HG03066 (cell line): ENCODE measurements at regions not wholly inside any gene's neighbourhood (a gene's known extent, or its start where the extent isn't known, plus 50 kb on each side); places are given as distances from the start of the nearest gene placed in this dataset.

ENCODE experiments used
- ATAC-seq: cut with Tn5 transposase; IDR thresholded peaks from one replicate; pipeline ENCODE4 v1.9.1; 2021; ENCODE audit warnings: low read depth; ENCODE audit not compliant: unreplicated experiment

- no peak for ATAC-seq
Measured at GRCh38 chr6:138550346-138550767, 51.1 kb upstream of the NHSL1 start.

GRCh38 chr6:138554146-138554545, 54.9 kb upstream of the NHSL1 start:
- ATAC-seq, result no peak

- ATAC-seq, result no peak
Measured at GRCh38 chr6:138555421-138555988, 56.2 kb upstream of the NHSL1 start.

GRCh38 chr6:138557147-138557546, 57.9 kb upstream of the NHSL1 start:
- ATAC-seq, result no peak

- no peak for ATAC-seq
Measured at GRCh38 chr6:138559143-138559542, 59.8 kb upstream of the NHSL1 start.

- no peak for ATAC-seq
Measured at GRCh38 chr6:138560130-138560860, 61.0 kb upstream of the NHSL1 start.

- no peak for ATAC-seq
Measured at GRCh38 chr6:138562691-138563090, 63.4 kb upstream of the NHSL1 start.

GRCh38 chr6:138563231-138563630, 63.9 kb upstream of the NHSL1 start:
- ATAC-seq, result no peak

- ATAC-seq, result no peak
Measured at GRCh38 chr6:138563650-138564049, 64.4 kb upstream of the NHSL1 start.

GRCh38 chr6:138564170-138564721, 65.0 kb upstream of the NHSL1 start:
- ATAC-seq, result no peak

GRCh38 chr6:138567052-138567451, 67.8 kb upstream of the NHSL1 start:
- ATAC-seq, result no peak

- ATAC-seq, result no peak
Measured at GRCh38 chr6:138568997-138569396, 69.7 kb upstream of the NHSL1 start.

GRCh38 chr6:138569554-138569953, 70.3 kb upstream of the NHSL1 start:
- ATAC-seq, result no peak

- no peak for ATAC-seq
Measured at GRCh38 chr6:138569970-138570724, 70.9 kb upstream of the NHSL1 start.

- no peak for ATAC-seq
Measured at GRCh38 chr6:138570725-138571029, 71.4 kb upstream of the NHSL1 start.

GRCh38 chr6:138571181-138571580, 71.9 kb upstream of the NHSL1 start:
- ATAC-seq, result no peak

- no peak for ATAC-seq
Measured at GRCh38 chr6:138571585-138572166, 72.4 kb upstream of the NHSL1 start.

GRCh38 chr6:138572167-138572875, 73.0 kb upstream of the NHSL1 start:
- no peak for ATAC-seq

- no peak for ATAC-seq
Measured at GRCh38 chr6:138572885-138573284, 73.6 kb upstream of the NHSL1 start.

- ATAC-seq, result no peak
Measured at GRCh38 chr6:138575257-138575656, 76.0 kb upstream of the NHSL1 start.

- no peak for ATAC-seq
Measured at GRCh38 chr6:138576313-138576712, 77.0 kb upstream of the NHSL1 start.
